ENCODE measurements at regions not wholly inside any gene's neighbourhood (a gene's known extent, or its start where the extent isn't known, plus 50 kb on each side); places are given as distances from the start of the nearest gene placed in this dataset.

- H3K79me2 ChIP-seq (ENCODE audit: control insufficient read depth, insufficient read depth, low read length): no peaks in the 10 kb centered on the region
- CTCF ChIA-PET: no interaction called here
- TF ChIP-seq SP1 (IDR thresholded peaks at IDR 0.05; ENCODE audit: low read depth, low read length) (no peak), FOXM1 (IDR thresholded peaks at IDR 0.05; ENCODE audit: low read depth, low read length) (no peak), JUND (IDR thresholded peaks at IDR 0.05; ENCODE audit: low read depth, low read length) (no peak), ZBED1 (IDR thresholded peaks at IDR 0.05; ENCODE audit: borderline replicate concordance) (no peak)
- TF ChIP-seq, protein P1, sequence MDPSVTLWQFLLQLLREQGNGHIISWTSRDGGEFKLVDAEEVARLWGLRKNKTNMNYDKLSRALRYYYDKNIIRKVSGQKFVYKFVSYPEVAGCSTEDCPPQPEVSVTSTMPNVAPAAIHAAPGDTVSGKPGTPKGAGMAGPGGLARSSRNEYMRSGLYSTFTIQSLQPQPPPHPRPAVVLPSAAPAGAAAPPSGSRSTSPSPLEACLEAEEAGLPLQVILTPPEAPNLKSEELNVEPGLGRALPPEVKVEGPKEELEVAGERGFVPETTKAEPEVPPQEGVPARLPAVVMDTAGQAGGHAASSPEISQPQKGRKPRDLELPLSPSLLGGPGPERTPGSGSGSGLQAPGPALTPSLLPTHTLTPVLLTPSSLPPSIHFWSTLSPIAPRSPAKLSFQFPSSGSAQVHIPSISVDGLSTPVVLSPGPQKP (IDR thresholded peaks at IDR 0.05; ENCODE audit: low read depth, low read length): no peak
Observed at GRCh38 chr5:82684659-82685058, 392.5 kb downstream of the TMEM167A start.

DNA sequence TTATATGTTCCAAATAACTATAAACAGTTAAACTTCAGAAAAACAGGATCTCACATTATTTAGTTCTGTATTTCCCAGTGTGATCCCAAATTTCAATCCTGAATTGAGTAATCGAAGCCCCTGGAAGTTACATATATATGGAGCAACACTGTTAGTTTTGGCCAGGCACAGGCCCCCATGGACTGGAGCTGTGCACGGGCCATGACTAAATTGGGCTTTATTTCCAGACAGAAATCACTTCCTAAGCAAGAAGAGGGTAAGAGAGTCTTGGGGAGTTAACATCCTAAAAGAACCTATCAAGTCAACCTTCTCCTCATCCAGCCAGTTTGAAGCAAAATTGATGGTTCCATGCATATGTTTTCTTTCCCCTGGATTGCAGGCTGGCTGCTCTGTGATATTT is 393.0 kb downstream of the TMEM167A start:
- no peak overlapping the region for H3K4me3 ChIP-seq
- no peaks in the 10 kb centered on the region for H3K36me3 ChIP-seq (ENCODE audit: control insufficient read depth in 2 of 2, insufficient read depth in 2 of 2, low read length in 1 of 2)
- ChIA-PET SMC1A (ENCODE audit: uncharacterized antibody, unreplicated experiment) (no interaction called here), POLR2A (no interaction called here), CTCF (no interaction called here), RAD21 (ENCODE audit: unreplicated experiment) (no interaction called here)
- ATAC-seq: no peak
- H3K9ac ChIP-seq (ENCODE audit: control insufficient read depth, insufficient read depth, low read length): no peak overlapping the region
- in situ Hi-C loops (cut with MboI): no loop called here
- H3K79me2 ChIP-seq (ENCODE audit: control insufficient read depth, insufficient read depth, low read length): no peaks in the 10 kb centered on the region
- H3K9me3 ChIP-seq (replicated peaks; ENCODE audit: control insufficient read depth, insufficient read depth, low read length): no peaks in the 10 kb centered on the region
- no peaks in the 10 kb centered on the region for H3K27me3 ChIP-seq (replicated peaks in 1 of 2; ENCODE audit: control insufficient read depth in 2 of 2, insufficient read depth in 2 of 2, low read length in 1 of 2)
- FAIRE-seq: no peak
- WGBS (ENCODE audit: insufficient coverage, insufficient replicate concordance, low lambda C conversion rate, missing lambda C conversion rate): 11% methylated on average over 2 of the region's 2 CpGs
- H3K4me1 ChIP-seq (ENCODE audit: control insufficient read depth, insufficient read depth, low read length): no peaks in the 10 kb centered on the region
- TF ChIP-seq BHLHE40 (IDR thresholded peaks at IDR 0.05; ENCODE audit: borderline replicate concordance in 1 of 2, low read depth in 2 of 2, low read length in 1 of 2) (no peak), SUPT20H (IDR thresholded peaks at IDR 0.05; ENCODE audit: borderline replicate concordance, control insufficient read depth, low read depth, low read length) (no peak)
- H3K4me2 ChIP-seq (ENCODE audit: control insufficient read depth, insufficient read depth): no peak overlapping the region
- no peak overlapping the region for H3K27ac ChIP-seq (ENCODE audit: control insufficient read depth, insufficient read depth)
- intact Hi-C loops (cut with micrococcal nuclease; ENCODE audit: unreplicated experiment): no loop called here
- BruUV-seq (replicated peaks): no TSS peak
- no peak for DNase-seq (ENCODE audit: low read depth, low spot score)
- H2AFZ ChIP-seq (ENCODE audit: control insufficient read depth, low read depth, low read length): no peak overlapping the region
- H4K20me1 ChIP-seq (ENCODE audit: control insufficient read depth, insufficient read depth): no peaks in the 10 kb centered on the region

More at GRCh38 chr5:82684659-82685058, 392.5 kb downstream of the TMEM167A start:
- in situ Hi-C loops (cut with MboI) (no loop called here), intact Hi-C loops (cut with micrococcal nuclease; ENCODE audit: unreplicated experiment) (no loop called here)
- WGBS (ENCODE audit: insufficient coverage, insufficient replicate concordance, low lambda C conversion rate, missing lambda C conversion rate): 25% methylated on average over 2 of the region's 2 CpGs
- Histone ChIP-seq H3K9ac (ENCODE audit: control insufficient read depth, insufficient read depth, low read length) (no peak overlapping the region), H4K20me1 (ENCODE audit: control insufficient read depth, insufficient read depth) (no peaks in the 10 kb centered on the region), H3K4me2 (ENCODE audit: control insufficient read depth, insufficient read depth) (no peak overlapping the region), H3K27ac (ENCODE audit: control insufficient read depth, insufficient read depth) (no peak overlapping the region), H2AFZ (ENCODE audit: control insufficient read depth, low read depth, low read length) (no peak overlapping the region), H3K4me1 (ENCODE audit: control insufficient read depth, insufficient read depth, low read length) (no peaks in the 10 kb centered on the region), H3K36me3 (ENCODE audit: control insufficient read depth in 2 of 2, insufficient read depth in 2 of 2, low read length in 1 of 2) (no peaks in the 10 kb centered on the region), H3K4me3 (no peak overlapping the region), H3K27me3 (replicated peaks in 1 of 2; ENCODE audit: control insufficient read depth in 2 of 2, insufficient read depth in 2 of 2, low read length in 1 of 2) (no peaks in the 10 kb centered on the region), H3K9me3 (replicated peaks; ENCODE audit: control insufficient read depth, insufficient read depth, low read length) (no peaks in the 10 kb centered on the region)
- BruUV-seq (replicated peaks): no TSS peak
- no peak for ATAC-seq
- ChIA-PET POLR2A (no interaction called here), SMC1A (ENCODE audit: uncharacterized antibody, unreplicated experiment) (no interaction called here), RAD21 (ENCODE audit: unreplicated experiment) (no interaction called here)
- no peak for DNase-seq (ENCODE audit: low read depth, low spot score)
- no peak for FAIRE-seq

All from GM12878 (cell line).